ENCODE measurements at regions not wholly inside any gene's neighbourhood (a gene's known extent, or its start where the extent isn't known, plus 50 kb on each side); places are given as distances from the start of the nearest gene placed in this dataset.

DNA sequence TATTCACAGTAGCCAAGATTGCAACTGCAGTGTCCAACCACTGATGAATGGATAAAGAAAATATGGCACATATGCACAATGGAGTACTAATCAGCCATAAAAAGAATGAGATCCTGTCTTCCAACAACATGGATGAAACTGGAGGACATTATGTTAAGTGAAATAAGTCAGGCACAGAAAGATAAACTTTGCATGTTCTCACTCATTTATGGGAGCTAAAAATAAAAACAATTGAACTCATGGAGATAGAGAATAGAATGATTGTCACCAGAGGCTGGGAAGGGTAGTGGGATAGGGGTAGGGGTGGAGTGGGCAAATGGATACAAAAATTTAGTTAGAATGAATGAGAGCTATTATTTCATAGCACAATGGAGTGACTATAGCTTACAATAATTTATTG lies 305.5 kb upstream of the ETAA1 start:
- Histone ChIP-seq H3K36me3 (ENCODE audit: control insufficient read depth, insufficient read depth, low read length) (no peaks in the 10 kb centered on the region), H4K8ac (ENCODE audit: low read depth in 2 of 2, low read length in 2 of 2) (no peak overlapping the region), H3K9me3 (ENCODE audit: control insufficient read depth, insufficient read depth, low read length) (no peaks in the 10 kb centered on the region), H4K5ac (ENCODE audit: low read depth, low read length) (no peak overlapping the region), H3K4me1 (ENCODE audit: control insufficient read depth, insufficient read depth, low read length) (no peaks in the 10 kb centered on the region), H3K9me1 (ENCODE audit: insufficient read depth, low read length) (no peaks in the 10 kb centered on the region), H3K23ac (ENCODE audit: low read depth, low read length) (no peak overlapping the region), H3K4me3 (ENCODE audit: insufficient read depth, low read depth, low read length) (no peak overlapping the region), H2BK5ac (ENCODE audit: low read depth, low read length, poor library complexity, severe bottlenecking) (no peak overlapping the region), H3K27ac (ENCODE audit: insufficient read depth, low read length) (no peak overlapping the region), H2AK9ac (replicated peaks; ENCODE audit: low read depth, low read length, poor library complexity) (no peak overlapping the region), H4K20me1 (ENCODE audit: insufficient read depth, low read length) (no peaks in the 10 kb centered on the region), H3K79me1 (ENCODE audit: low read depth in 1 of 2, low read length in 2 of 2) (no peaks in the 10 kb centered on the region), H3K4me2 (ENCODE audit: low read depth, low read length) (no peak overlapping the region), H2BK15ac (ENCODE audit: low read depth, low read length) (no peak overlapping the region), H3K4ac (ENCODE audit: low read depth, low read length) (no peak overlapping the region), H2AK5ac (ENCODE audit: low read depth, low read length) (no peak overlapping the region), H3K14ac (replicated peaks; ENCODE audit: low read depth, low read length) (no peak overlapping the region), H2BK20ac (ENCODE audit: low read depth, low read length) (no peak overlapping the region), H3K56ac (ENCODE audit: extremely low read depth, insufficient read depth, low read length) (no peak overlapping the region), H3K18ac (ENCODE audit: low read depth, low read length) (no peak overlapping the region), H2BK120ac (ENCODE audit: low read depth, low read length) (no peak overlapping the region), H3K27me3 (ENCODE audit: control insufficient read depth, insufficient read depth, low read length) (no peaks in the 10 kb centered on the region), H3K9ac (ENCODE audit: low read depth, low read length) (no peak overlapping the region), H4K91ac (ENCODE audit: insufficient read depth, low read depth, low read length) (no peak overlapping the region), H2AFZ (replicated peaks; ENCODE audit: low read length, poor library complexity) (no peak overlapping the region)
- BruUV-seq (replicated peaks) = no TSS peak
- in situ Hi-C loops (cut with MboI; ENCODE audit: low sequenced_read_pairs) (no loop called here), dilution Hi-C loops (cut with HindIII; ENCODE audit: low sequenced_read_pairs, unreplicated experiment) (no loop called here), intact Hi-C loops (cut with micrococcal nuclease) (no loop called here)
- DNase-seq (no peak), ATAC-seq (ENCODE audit: low read depth) (no peak)
- CTCF ChIA-PET = no interaction called here
- POLR2A ChIA-PET (ENCODE audit: unreplicated experiment) = no interaction called here
- TF ChIP-seq CEBPB (IDR thresholded peaks at IDR 0.05; ENCODE audit: low read depth, low read length) (no peak), MAZ (IDR thresholded peaks at IDR 0.05; ENCODE audit: borderline replicate concordance, low read depth, low read length) (no peak), MAFK (IDR thresholded peaks at IDR 0.05; ENCODE audit: low read depth, low read length) (no peak), CTCF (conservative IDR thresholded peaks at IDR 0.05; ENCODE audit: low read depth, low read length) (no peak), MXI1 (IDR thresholded peaks at IDR 0.05; ENCODE audit: borderline replicate concordance, low read depth, low read length) (no peak), POLR2A (IDR thresholded peaks at IDR 0.05; ENCODE audit: low read depth, low read length) (no peak), BHLHE40 (IDR thresholded peaks at IDR 0.05; ENCODE audit: low read depth, low read length) (no peak), NFE2L2 (IDR thresholded peaks at IDR 0.05; ENCODE audit: low read depth, low read length) (no peak), SMC3 (IDR thresholded peaks at IDR 0.05; ENCODE audit: low read depth, low read length) (no peak), RFX5 (IDR thresholded peaks at IDR 0.05; ENCODE audit: low read depth, low read length) (no peak)
- TF ChIP-seq, protein P1, sequence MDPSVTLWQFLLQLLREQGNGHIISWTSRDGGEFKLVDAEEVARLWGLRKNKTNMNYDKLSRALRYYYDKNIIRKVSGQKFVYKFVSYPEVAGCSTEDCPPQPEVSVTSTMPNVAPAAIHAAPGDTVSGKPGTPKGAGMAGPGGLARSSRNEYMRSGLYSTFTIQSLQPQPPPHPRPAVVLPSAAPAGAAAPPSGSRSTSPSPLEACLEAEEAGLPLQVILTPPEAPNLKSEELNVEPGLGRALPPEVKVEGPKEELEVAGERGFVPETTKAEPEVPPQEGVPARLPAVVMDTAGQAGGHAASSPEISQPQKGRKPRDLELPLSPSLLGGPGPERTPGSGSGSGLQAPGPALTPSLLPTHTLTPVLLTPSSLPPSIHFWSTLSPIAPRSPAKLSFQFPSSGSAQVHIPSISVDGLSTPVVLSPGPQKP (IDR thresholded peaks at IDR 0.05; ENCODE audit: borderline replicate concordance, low read depth, low read length) = no peak
- TF ChIP-seq, protein P2, sequence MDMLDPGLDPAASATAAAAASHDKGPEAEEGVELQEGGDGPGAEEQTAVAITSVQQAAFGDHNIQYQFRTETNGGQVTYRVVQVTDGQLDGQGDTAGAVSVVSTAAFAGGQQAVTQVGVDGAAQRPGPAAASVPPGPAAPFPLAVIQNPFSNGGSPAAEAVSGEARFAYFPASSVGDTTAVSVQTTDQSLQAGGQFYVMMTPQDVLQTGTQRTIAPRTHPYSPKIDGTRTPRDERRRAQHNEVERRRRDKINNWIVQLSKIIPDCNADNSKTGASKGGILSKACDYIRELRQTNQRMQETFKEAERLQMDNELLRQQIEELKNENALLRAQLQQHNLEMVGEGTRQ (IDR thresholded peaks at IDR 0.05; ENCODE audit: low read depth, low read length) = no peak

All from IMR-90 (cell line).